Liver (tissue), 8 donors: ENCODE measurements at regions not wholly inside any gene's neighbourhood (a gene's known extent, or its start where the extent isn't known, plus 50 kb on each side); places are given as distances from the start of the nearest gene placed in this dataset.

Experiments used
- DNase-seq: peaks from one replicate; pipeline ENCODE4 v3.0.0-alpha.2; 2017; ENCODE audit warnings: low spot score
- H3K27ac ChIP-seq, 2 donors: one replicate each; pipeline ENCODE4 v1.7.0; 2013; ENCODE audit warnings: inconsistent platforms in 2 of 2, low read length in 2 of 2, control low read depth in 1 of 2, low read depth in 1 of 2, mild to moderate bottlenecking in 1 of 2
- H3K27me3 ChIP-seq, 4 donors: one replicate each; pipeline versions ENCODE4 v1.6.1 to v1.7.0; 2013; ENCODE audit warnings: low read length in 3 of 4, inconsistent platforms in 1 of 4, mild to moderate bottlenecking in 1 of 4, moderate library complexity in 1 of 4; ENCODE audit not compliant: control insufficient read depth in 4 of 4, insufficient read depth in 4 of 4
- H3K36me3 ChIP-seq, 4 donors: one replicate each; pipeline versions ENCODE4 v1.6.1 to v1.7.0; 2013; ENCODE audit warnings: low read length in 3 of 4, mild to moderate bottlenecking in 3 of 4, low read depth in 1 of 4, moderate library complexity in 1 of 4; ENCODE audit not compliant: control insufficient read depth in 4 of 4, insufficient read depth in 3 of 4
- H3K4me1 ChIP-seq, 4 donors: one replicate each; pipeline versions ENCODE4 v1.6.1 to v1.7.0; 2013; ENCODE audit warnings: low read length in 3 of 4, mild to moderate bottlenecking in 3 of 4, moderate library complexity in 1 of 4; ENCODE audit not compliant: control insufficient read depth in 4 of 4, insufficient read depth in 4 of 4
- H3K4me3 ChIP-seq, 3 donors: one replicate each; pipeline versions ENCODE4 v1.6.1 to v1.7.0; 2013; ENCODE audit warnings: low read length in 3 of 3, control low read depth in 1 of 3, low read depth in 1 of 3, mild to moderate bottlenecking in 1 of 3
- H3K9ac ChIP-seq, 2 donors: one replicate each; pipeline ENCODE4 v1.7.0; 2013; ENCODE audit warnings: low read length in 2 of 2, mild to moderate bottlenecking in 2 of 2, moderate library complexity in 2 of 2, control low read depth in 1 of 2, low read depth in 1 of 2
- H3K9me3 ChIP-seq, 4 donors: one replicate each; pipeline versions ENCODE4 v1.6.1 to v1.7.0; 2013; ENCODE audit warnings: low read length in 3 of 4; ENCODE audit not compliant: control insufficient read depth in 4 of 4
- EGR1 ChIP-seq, 2 donors: IDR thresholded peaks; 2 replicates each; pipeline ENCODE4 v1.6.1; 2016 to 2018; ENCODE audit warnings: antibody characterized with exemption in 2 of 2, low read depth in 2 of 2
- FOXA1 ChIP-seq: IDR thresholded peaks from 2 replicates; pipeline ENCODE4 v1.6.1; 2016; ENCODE audit warnings: antibody characterized with exemption
- GABPA ChIP-seq, 2 donors: IDR thresholded peaks in 1 of 2; conservative IDR thresholded peaks in 1 of 2; 2 replicates each; pipeline ENCODE4 v1.6.1; 2016; ENCODE audit warnings: antibody characterized with exemption in 2 of 2, mild to moderate bottlenecking in 1 of 2, moderate library complexity in 1 of 2
- HNF4A ChIP-seq, 2 donors: conservative IDR thresholded peaks; 2 replicates each; pipeline ENCODE4 v1.6.1; 2016; ENCODE audit warnings: antibody characterized with exemption in 2 of 2, mild to moderate bottlenecking in 2 of 2
- HNF4G ChIP-seq: IDR thresholded peaks from 2 replicates; pipeline ENCODE4 v1.6.1; 2016; ENCODE audit warnings: antibody characterized with exemption
- JUND ChIP-seq, 2 donors: IDR thresholded peaks; 2 replicates each; pipeline ENCODE4 v1.6.1; 2016; ENCODE audit warnings: antibody characterized with exemption in 2 of 2
- NR2F2 ChIP-seq: IDR thresholded peaks from 2 replicates; pipeline ENCODE4 v1.6.1; 2016; ENCODE audit warnings: antibody characterized with exemption
- RAD21 ChIP-seq, 2 donors: IDR thresholded peaks; 2 replicates each; pipeline ENCODE4 v1.6.1; 2016; ENCODE audit warnings: antibody characterized with exemption in 2 of 2, mild to moderate bottlenecking in 2 of 2
- RXRA ChIP-seq, 2 donors: IDR thresholded peaks; 2 replicates each; pipeline ENCODE4 v1.6.1; 2017 to 2018; ENCODE audit warnings: antibody characterized with exemption in 2 of 2, mild to moderate bottlenecking in 1 of 2
- TAF1 ChIP-seq: conservative IDR thresholded peaks from 2 replicates; pipeline ENCODE4 v1.6.1; 2016; ENCODE audit warnings: antibody characterized with exemption, mild to moderate bottlenecking
- YY1 ChIP-seq: IDR thresholded peaks from 2 replicates; pipeline ENCODE4 v1.6.1; 2016; ENCODE audit warnings: antibody characterized with exemption, mild to moderate bottlenecking
- WGBS: extraction: QIAGEN DNeasy Blood & Tissue Kit; methylation state at CpG from one replicate; pipeline ENCODE4 v1.1.7; 2013; 5-methylcytosine and 5-hydroxymethylcytosine counted together
- TF ChIP-seq, protein P1 (sequence below): fragments of 150-350 bp; IDR thresholded peaks from 2 replicates; pipeline ENCODE4 v1.5.1; 2017; ENCODE audit warnings: improper control_type of control experiment, low read depth, low read length; ENCODE audit not compliant: missing input control
- TF ChIP-seq, protein P2 (sequence below): IDR thresholded peaks from 2 replicates; pipeline ENCODE4 v1.6.1; 2016; ENCODE audit warnings: antibody characterized with exemption
- TF ChIP-seq, protein P3 (sequence below): IDR thresholded peaks from 2 replicates; pipeline ENCODE4 v1.6.1; 2016; ENCODE audit warnings: antibody characterized with exemption
- TF ChIP-seq, protein P4 (sequence below): IDR thresholded peaks from 2 replicates; pipeline ENCODE4 v1.6.1; 2016; ENCODE audit warnings: antibody characterized with exemption
- donor health status: healthy.
- donor health status: healthy.
- donor health status: healthy.
- donor health status: healthy.
- donor health status: healthy.

DNA sequence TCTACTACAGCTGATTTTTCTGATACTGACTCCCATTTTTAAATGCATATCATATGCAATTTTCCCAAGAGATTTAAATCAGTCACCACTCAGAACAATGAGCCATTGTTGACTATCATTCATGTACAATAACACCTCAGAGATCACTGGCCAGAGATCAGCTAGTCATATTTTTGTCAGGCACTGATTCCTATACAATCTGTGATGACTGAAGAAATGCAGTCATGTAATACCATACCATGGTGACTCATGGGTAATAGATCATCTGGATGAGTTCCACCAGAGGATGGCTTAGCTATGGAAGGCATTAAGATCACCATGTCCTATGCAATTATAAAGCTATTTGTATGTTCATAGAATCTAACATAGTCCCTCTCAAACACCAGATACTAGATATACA is 285.7 kb upstream of the DCC start:
- H3K36me3 ChIP-seq = no peaks in the 10 kb centered on the region
- no peak overlapping the region for H3K4me3 ChIP-seq
- no peak overlapping the region for H3K9ac ChIP-seq
- DNase-seq = no peak
- no peak overlapping the region for H3K27ac ChIP-seq
- TF ChIP-seq EGR1 (IDR thresholded peaks at IDR 0.05; ENCODE audit: low read depth in 2 of 2) (no peak), FOXA1 (no peak), NR2F2 (no peak), YY1 (no peak), RXRA (IDR thresholded peaks at IDR 0.05) (no peak), JUND (IDR thresholded peaks at IDR 0.05) (no peak), HNF4G (no peak), GABPA (IDR thresholded peaks at IDR 0.05 in 1 of 2, conservative IDR thresholded peaks at IDR 0.05 in 1 of 2) (no peak), RAD21 (IDR thresholded peaks at IDR 0.05) (no peak)
- TF ChIP-seq, protein P1, sequence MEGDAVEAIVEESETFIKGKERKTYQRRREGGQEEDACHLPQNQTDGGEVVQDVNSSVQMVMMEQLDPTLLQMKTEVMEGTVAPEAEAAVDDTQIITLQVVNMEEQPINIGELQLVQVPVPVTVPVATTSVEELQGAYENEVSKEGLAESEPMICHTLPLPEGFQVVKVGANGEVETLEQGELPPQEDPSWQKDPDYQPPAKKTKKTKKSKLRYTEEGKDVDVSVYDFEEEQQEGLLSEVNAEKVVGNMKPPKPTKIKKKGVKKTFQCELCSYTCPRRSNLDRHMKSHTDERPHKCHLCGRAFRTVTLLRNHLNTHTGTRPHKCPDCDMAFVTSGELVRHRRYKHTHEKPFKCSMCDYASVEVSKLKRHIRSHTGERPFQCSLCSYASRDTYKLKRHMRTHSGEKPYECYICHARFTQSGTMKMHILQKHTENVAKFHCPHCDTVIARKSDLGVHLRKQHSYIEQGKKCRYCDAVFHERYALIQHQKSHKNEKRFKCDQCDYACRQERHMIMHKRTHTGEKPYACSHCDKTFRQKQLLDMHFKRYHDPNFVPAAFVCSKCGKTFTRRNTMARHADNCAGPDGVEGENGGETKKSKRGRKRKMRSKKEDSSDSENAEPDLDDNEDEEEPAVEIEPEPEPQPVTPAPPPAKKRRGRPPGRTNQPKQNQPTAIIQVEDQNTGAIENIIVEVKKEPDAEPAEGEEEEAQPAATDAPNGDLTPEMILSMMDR = no peak
- TF ChIP-seq, protein P2, sequence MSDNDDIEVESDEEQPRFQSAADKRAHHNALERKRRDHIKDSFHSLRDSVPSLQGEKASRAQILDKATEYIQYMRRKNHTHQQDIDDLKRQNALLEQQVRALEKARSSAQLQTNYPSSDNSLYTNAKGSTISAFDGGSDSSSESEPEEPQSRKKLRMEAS = no peak
- H3K9me3 ChIP-seq = peaks cover 0 to 3% (median 0%) of the 10 kb centered on the region in 4 donors
- H3K27me3 ChIP-seq = peaks cover 0 to 2% (median 0%) of the 10 kb centered on the region in 4 donors
- H3K4me1 ChIP-seq = no peaks in the 10 kb centered on the region

DNA sequence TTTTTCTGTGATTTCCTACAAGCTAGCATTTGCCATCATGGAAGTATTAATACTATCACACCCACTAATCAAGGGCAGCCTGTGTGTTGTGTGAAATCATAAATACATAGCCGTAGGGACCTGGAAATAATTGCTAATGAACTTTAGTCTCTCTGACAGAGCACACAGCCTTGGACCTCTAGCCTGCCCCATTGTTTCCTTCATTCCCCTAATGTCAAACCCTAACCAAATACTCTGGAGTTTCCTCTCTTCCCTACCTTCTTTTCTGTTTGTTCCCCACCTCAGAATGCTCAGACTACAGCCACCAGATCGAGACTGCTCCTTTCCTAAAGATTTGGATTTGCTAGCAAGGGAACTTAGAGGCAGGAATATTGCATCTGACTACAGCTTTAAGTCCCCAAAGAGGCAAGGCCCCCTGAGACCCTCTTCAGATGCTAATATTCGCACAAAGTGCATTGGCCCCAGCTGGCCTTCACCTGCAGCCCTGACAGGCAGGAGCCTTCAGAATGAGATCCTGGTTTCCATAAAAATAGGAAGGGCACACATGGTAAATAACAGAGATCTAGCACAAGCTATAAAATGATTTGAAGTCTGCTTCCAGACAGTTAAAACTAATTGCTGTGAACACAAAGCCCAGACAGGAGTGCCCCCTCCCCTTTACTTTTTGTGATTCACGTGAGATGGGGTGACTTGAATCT is 279.2 kb upstream of the DCC start:
- no peak overlapping the region for H3K9ac ChIP-seq
- TF ChIP-seq, protein P3, sequence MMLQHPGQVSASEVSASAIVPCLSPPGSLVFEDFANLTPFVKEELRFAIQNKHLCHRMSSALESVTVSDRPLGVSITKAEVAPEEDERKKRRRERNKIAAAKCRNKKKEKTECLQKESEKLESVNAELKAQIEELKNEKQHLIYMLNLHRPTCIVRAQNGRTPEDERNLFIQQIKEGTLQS = no peak
- TF ChIP-seq YY1 (no peak), EGR1 (IDR thresholded peaks at IDR 0.05; ENCODE audit: low read depth in 2 of 2) (no peak)
- TF ChIP-seq, protein P4, sequence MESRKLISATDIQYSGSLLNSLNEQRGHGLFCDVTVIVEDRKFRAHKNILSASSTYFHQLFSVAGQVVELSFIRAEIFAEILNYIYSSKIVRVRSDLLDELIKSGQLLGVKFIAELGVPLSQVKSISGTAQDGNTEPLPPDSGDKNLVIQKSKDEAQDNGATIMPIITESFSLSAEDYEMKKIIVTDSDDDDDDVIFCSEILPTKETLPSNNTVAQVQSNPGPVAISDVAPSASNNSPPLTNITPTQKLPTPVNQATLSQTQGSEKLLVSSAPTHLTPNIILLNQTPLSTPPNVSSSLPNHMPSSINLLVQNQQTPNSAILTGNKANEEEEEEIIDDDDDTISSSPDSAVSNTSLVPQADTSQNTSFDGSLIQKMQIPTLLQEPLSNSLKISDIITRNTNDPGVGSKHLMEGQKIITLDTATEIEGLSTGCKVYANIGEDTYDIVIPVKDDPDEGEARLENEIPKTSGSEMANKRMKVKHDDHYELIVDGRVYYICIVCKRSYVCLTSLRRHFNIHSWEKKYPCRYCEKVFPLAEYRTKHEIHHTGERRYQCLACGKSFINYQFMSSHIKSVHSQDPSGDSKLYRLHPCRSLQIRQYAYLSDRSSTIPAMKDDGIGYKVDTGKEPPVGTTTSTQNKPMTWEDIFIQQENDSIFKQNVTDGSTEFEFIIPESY = no peak
- WGBS = 39% methylated on average over 4 of the region's 4 CpGs
- peaks cover 0 to 3% (median under 1%) of the 10 kb centered on the region in 4 donors for H3K9me3 ChIP-seq
- H3K4me1 ChIP-seq = no peaks in the 10 kb centered on the region
- H3K36me3 ChIP-seq = no peaks in the 10 kb centered on the region
- H3K4me3 ChIP-seq = no peak overlapping the region
- no peak overlapping the region for H3K27ac ChIP-seq
- H3K27me3 ChIP-seq = peaks cover 0 to 2% (median 0%) of the 10 kb centered on the region in 4 donors
- no peak for DNase-seq

DNA sequence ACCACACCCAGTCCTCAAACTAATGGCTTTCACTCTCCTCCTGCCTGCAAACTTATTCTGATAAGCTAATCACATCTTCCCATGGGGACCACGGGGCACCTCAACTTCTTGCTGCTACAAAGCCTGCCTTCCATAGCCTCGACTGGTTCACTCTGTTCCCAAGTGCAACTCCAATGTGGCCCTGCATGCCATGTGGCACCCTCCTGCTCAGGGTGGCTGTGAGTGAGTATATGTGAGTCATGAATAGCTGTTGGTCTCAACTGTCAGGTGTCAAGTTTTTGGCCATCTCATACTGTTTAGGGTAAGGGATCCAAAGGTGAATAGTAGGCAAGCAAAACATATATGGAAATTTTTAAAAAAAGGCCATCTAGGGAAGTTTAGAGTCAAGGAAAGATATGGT is 276.1 kb upstream of the DCC start:
- no peak for DNase-seq
- H3K9ac ChIP-seq = no peak overlapping the region
- H3K4me1 ChIP-seq = no peaks in the 10 kb centered on the region
- H3K27me3 ChIP-seq = no peaks in the 10 kb centered on the region
- 63% methylated on average over 2 of the region's 2 CpGs for WGBS
- H3K36me3 ChIP-seq = no peaks in the 10 kb centered on the region
- peaks cover 0 to 8% (median 3%) of the 10 kb centered on the region in 4 donors for H3K9me3 ChIP-seq
- H3K27ac ChIP-seq = no peak overlapping the region
- no peak overlapping the region for H3K4me3 ChIP-seq
- TF ChIP-seq JUND (IDR thresholded peaks at IDR 0.05) = no peak
- TF ChIP-seq TAF1 = no peak
- TF ChIP-seq, protein P1 = no peak
- TF ChIP-seq EGR1 (IDR thresholded peaks at IDR 0.05; ENCODE audit: low read depth in 2 of 2) = no peak
- no peak for TF ChIP-seq RXRA (IDR thresholded peaks at IDR 0.05)
- TF ChIP-seq, protein P3 = no peak
- TF ChIP-seq RAD21 (IDR thresholded peaks at IDR 0.05) = no peak
- TF ChIP-seq HNF4A (conservative IDR thresholded peaks at IDR 0.05) = no peak
- TF ChIP-seq, protein P2 = no peak
- no peak for TF ChIP-seq FOXA1
- TF ChIP-seq, protein P4 = no peak
- TF ChIP-seq GABPA (IDR thresholded peaks at IDR 0.05 in 1 of 2, conservative IDR thresholded peaks at IDR 0.05 in 1 of 2) = no peak
- no peak for TF ChIP-seq NR2F2
